GM12873 (cell line): ENCODE measurements at regions not wholly inside any gene's neighbourhood (a gene's known extent, or its start where the extent isn't known, plus 50 kb on each side); places are given as distances from the start of the nearest gene placed in this dataset.

Source experiments
- TF ChIP-seq, protein P1 (sequence below): IDR thresholded peaks from 2 replicates; pipeline ENCODE4 v1.5.1; 2012; ENCODE audit warnings: low read depth, mild to moderate bottlenecking, moderate library complexity, low read length, control low read depth; ENCODE audit not compliant: insufficient read depth; ENCODE audit errors: missing control alignments

DNA sequence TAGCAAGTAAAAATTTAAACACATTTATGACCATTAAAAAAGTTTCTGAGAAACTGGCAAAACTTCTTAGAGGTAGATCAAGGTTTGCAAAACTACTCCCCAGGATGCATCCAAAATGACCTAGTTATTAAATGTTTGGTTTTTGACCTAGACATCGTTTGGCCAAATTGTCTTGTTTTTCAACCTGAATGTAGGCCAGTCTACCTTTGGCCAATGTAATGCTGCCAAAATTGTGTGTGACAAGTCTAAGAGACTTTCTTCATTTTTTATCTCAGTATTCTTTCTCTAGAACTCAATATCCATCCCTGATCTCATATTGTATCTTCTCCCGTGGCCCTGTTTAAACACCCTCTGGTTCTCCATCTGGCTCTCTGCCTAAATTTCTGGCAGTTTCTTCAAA is 202.0 kb downstream of the CXCL12 start:
- TF ChIP-seq, protein P1, sequence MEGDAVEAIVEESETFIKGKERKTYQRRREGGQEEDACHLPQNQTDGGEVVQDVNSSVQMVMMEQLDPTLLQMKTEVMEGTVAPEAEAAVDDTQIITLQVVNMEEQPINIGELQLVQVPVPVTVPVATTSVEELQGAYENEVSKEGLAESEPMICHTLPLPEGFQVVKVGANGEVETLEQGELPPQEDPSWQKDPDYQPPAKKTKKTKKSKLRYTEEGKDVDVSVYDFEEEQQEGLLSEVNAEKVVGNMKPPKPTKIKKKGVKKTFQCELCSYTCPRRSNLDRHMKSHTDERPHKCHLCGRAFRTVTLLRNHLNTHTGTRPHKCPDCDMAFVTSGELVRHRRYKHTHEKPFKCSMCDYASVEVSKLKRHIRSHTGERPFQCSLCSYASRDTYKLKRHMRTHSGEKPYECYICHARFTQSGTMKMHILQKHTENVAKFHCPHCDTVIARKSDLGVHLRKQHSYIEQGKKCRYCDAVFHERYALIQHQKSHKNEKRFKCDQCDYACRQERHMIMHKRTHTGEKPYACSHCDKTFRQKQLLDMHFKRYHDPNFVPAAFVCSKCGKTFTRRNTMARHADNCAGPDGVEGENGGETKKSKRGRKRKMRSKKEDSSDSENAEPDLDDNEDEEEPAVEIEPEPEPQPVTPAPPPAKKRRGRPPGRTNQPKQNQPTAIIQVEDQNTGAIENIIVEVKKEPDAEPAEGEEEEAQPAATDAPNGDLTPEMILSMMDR: no peak

DNA sequence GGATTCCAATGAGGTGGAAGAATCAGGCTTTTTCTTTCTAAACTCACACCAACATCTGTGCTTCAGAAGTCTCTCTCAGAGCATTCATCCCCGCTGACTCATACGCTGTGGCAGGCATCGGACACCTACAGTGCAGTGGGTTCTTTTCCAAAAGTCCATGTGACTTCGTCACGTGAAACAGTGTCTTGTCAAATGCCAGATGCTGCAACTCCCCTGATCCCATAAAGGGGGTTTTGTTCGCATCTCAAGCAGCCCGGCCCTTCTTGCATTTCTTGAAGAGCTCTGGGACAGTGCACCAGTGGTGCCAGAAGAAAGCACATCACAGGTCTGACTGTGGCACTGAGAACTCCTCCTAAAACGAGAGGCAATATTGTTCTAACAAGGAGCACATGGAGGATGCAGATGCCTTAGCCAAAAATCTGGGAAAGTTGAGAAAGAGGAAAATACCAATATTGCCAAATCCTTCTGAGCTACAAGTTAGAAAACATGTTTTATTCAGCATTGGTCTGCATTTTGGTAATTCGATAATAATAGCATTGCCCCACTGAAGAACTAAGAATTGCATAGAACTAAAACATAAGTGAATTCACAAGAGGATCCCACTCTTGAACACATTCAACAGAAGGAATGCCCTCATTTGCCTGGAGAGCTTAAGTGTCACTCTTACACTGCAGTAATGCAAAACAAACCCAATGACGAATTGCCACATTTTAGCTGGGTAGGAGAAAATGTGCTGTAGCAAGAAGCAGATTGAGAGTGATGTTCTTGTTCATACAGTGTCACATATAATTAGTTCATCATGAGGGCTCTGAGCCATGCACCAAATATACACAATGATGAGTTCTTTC is 204.4 kb downstream of the CXCL12 start:
- TF ChIP-seq, protein P1: no peak

DNA sequence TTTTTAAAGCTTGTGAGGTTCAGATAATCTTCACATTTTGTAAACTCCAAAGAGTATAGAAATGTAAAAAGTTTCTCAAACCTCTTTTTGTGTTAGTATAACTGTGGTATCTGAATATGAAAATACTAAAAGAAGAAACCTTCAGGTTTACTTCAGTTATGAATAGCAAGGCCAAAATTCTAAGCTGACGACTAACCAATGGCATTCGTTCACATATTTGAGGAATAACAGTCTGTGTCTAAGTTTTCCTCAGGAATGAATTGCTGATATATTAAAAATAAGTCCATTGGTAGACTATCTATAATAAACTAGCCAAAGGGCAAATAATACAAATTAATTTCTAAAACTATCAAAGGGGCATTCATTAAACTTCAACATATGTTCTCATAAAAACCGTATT is 206.0 kb downstream of the CXCL12 start:
- TF ChIP-seq, protein P1: no peak

DNA sequence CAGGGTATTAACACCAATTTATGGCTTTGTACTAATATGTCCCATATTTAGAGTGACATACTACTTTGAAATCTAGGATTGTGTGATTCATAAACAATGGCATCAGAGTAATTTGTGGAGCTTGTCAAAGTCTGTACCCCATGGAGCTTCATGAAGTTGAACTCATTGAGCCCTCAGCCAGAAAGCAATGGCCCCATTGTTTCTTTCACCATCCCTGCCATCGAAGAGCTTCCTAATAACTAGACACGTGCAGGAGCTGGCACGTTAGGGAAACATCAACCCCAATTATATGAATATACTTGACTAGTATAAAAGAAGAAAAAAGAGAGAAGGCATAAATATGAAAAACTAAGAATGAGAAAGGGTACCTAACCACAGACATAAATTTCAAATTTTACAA is 206.6 kb downstream of the CXCL12 start:
- TF ChIP-seq, protein P1: no peak

DNA sequence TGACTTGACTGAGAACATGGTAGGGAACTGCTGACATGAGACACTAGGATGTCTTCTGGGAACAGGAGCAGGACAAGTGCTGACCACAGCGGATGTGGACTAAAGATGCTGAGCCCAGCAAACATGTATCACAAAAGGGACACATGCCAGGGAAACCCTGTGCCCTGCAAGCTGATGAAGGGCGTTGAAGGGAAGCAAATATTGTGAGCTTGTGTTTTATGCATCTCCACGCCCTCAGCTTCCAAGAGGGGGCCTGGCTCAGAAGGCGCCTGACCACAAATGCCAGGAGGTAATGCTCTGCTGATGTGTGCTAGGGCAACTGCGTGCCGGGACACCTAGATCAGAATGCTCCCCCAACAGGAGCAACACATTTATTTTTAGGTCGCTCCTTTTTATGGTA is 207.3 kb downstream of the CXCL12 start:
- TF ChIP-seq, protein P1: no peak

DNA sequence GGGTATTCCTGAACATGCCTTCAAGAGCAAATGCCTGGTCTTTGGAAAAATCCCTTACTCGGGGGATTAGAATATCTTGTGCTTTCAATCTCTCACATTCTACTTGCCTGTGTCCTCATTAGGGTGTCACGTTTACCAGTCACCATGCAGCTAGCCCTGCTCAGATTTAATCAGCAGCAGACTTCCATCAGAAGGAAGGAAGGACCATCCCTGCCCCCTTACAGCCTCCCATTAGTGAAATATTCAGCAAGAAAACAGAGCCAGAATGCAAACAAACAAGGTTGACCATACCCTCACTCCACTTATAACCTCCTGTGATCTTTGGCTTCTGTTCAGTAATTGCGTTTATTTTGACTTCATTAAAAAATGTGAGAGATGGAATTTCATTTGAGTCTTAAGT is 208.6 kb downstream of the CXCL12 start:
- TF ChIP-seq, protein P1: no peak

DNA sequence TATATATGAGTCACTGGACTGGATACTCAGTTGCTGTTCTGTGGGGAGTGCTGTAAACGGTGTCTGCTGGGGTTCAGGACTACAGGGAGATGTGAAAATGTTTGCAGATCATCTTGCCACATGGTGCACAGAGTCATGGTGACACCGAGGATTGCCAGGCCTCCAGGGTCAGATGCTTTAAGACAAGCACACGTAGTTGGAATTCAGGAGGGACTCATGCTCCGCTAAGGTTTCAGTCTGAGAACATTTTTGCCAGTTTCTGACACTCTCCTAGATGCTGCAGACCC is 211.3 kb downstream of the CXCL12 start:
- TF ChIP-seq, protein P1: no peak
